ENCODE measurements at regions not wholly inside any gene's neighbourhood (a gene's known extent, or its start where the extent isn't known, plus 50 kb on each side); places are given as distances from the start of the nearest gene placed in this dataset.

DNA sequence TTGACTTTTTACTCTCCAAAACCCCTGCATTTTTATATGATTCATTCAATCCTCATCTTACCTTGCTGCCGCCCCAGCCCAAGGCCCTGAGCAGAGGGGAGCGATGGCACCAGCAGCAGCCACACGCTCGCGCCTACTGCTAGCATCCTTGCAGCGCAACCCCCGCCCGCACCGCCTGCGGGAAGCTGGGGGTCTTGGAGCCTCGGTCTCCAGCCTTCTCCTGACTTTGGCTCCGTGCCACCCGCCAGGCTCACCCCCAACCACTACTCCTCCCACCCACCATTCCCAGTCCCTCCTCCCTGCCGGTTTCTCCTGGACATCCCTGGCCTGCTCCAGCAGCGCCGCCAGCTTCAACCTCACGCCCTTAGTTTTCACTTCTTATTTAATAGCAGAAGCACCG, 76.6 kb downstream of the RPE65 start:
- no peak overlapping the region for H3K9ac ChIP-seq
- H3K4me3 ChIP-seq (IDR thresholded peaks at IDR 0.05; ENCODE audit: insufficient read depth, low read depth, low read length), result no peak overlapping the region
- TF ChIP-seq, protein P1, sequence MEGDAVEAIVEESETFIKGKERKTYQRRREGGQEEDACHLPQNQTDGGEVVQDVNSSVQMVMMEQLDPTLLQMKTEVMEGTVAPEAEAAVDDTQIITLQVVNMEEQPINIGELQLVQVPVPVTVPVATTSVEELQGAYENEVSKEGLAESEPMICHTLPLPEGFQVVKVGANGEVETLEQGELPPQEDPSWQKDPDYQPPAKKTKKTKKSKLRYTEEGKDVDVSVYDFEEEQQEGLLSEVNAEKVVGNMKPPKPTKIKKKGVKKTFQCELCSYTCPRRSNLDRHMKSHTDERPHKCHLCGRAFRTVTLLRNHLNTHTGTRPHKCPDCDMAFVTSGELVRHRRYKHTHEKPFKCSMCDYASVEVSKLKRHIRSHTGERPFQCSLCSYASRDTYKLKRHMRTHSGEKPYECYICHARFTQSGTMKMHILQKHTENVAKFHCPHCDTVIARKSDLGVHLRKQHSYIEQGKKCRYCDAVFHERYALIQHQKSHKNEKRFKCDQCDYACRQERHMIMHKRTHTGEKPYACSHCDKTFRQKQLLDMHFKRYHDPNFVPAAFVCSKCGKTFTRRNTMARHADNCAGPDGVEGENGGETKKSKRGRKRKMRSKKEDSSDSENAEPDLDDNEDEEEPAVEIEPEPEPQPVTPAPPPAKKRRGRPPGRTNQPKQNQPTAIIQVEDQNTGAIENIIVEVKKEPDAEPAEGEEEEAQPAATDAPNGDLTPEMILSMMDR (conservative IDR thresholded peaks at IDR 0.05; ENCODE audit: low read depth, low read length), result no peak
- H3K27me3 ChIP-seq (ENCODE audit: insufficient read depth, low read depth), result no peaks in the 10 kb centered on the region
- H2AFZ ChIP-seq (ENCODE audit: low read depth), result no peak overlapping the region
- no peak overlapping the region for H3K4me2 ChIP-seq
- H3K79me2 ChIP-seq (ENCODE audit: insufficient read depth, low read depth), result no peaks in the 10 kb centered on the region
- H3K27ac ChIP-seq, result no peak overlapping the region
- no peaks in the 10 kb centered on the region for H3K36me3 ChIP-seq (ENCODE audit: insufficient read depth)
- no peaks in the 10 kb centered on the region for H4K20me1 ChIP-seq (ENCODE audit: insufficient read depth)
- no peaks in the 10 kb centered on the region for H3K4me1 ChIP-seq (ENCODE audit: low read depth, poor library complexity, severe bottlenecking)

DNA sequence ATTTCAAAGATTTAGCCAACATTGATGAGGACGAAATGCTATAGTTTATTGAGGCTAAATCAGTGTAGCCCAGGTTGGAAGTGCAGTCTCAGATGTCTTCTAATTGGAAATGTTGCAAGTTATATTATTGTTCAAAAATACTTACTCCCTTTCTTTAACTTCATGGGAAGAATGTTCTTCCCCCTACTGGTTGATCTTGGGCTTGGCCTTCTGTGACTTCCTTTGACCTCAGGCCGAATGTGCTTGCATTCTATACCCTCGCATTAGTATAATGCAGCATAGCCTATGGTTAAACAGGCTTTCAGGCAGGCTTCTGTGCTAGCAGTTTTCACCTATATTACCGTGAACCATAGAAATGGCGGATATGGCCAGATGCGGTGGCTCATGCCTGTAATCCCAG, 77.3 kb downstream of the RPE65 start:
- H2AFZ ChIP-seq (ENCODE audit: low read depth), result no peak overlapping the region
- no peaks in the 10 kb centered on the region for H3K79me2 ChIP-seq (ENCODE audit: insufficient read depth, low read depth)
- H4K20me1 ChIP-seq (ENCODE audit: insufficient read depth), result no peaks in the 10 kb centered on the region
- H3K4me2 ChIP-seq, result no peak overlapping the region
- H3K36me3 ChIP-seq (ENCODE audit: insufficient read depth), result no peaks in the 10 kb centered on the region
- no peaks in the 10 kb centered on the region for H3K27me3 ChIP-seq (ENCODE audit: insufficient read depth, low read depth)
- no peak overlapping the region for H3K27ac ChIP-seq
- TF ChIP-seq, protein P1 (conservative IDR thresholded peaks at IDR 0.05; ENCODE audit: low read depth, low read length), result no peak
- H3K4me1 ChIP-seq (ENCODE audit: low read depth, poor library complexity, severe bottlenecking), result no peaks in the 10 kb centered on the region
- no peak overlapping the region for H3K9ac ChIP-seq
- no peak overlapping the region for H3K4me3 ChIP-seq (IDR thresholded peaks at IDR 0.05; ENCODE audit: insufficient read depth, low read depth, low read length)

DNA sequence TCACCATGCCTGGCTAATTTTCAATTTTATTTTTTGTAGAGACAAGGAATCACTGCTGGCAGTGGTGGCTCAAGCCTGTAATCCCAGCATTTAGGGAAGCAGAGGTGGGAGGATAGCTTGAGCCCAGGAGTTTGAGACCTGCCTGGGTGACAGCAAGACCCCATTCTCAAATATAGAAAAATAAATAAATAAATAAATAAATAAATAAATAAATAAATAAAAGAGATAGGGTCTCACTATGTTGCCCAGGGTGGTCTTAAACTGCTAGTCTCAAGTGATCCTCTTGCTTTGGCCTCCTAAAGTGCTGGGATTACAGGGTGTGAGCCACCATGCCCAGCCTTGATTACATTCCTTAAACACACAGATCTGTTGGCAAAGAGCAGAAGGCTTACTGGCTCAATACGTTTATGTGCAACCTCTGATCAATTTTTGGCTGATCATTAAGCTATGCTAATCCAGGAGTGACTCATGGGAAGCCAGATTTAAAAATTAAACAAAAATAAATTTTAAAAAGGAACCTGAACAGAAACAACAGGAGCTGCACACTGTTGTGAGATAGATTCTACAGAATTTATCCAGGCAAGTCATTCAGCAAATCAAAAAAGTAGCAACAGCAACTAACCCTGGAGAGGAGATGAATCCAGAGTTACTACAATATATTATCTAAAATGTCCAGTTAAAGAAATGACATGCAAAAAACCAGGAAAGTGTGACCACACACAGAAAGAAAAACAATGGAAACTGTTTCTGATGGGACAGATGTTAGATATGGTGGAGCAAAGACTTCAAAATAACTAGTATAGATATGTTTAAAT, 79.4 kb downstream of the RPE65 start:
- H3K36me3 ChIP-seq (ENCODE audit: insufficient read depth), result no peaks in the 10 kb centered on the region
- no peaks in the 10 kb centered on the region for H3K4me1 ChIP-seq (ENCODE audit: low read depth, poor library complexity, severe bottlenecking)
- no peaks in the 10 kb centered on the region for H4K20me1 ChIP-seq (ENCODE audit: insufficient read depth)
- H3K79me2 ChIP-seq (ENCODE audit: insufficient read depth, low read depth), result no peaks in the 10 kb centered on the region
- no peak overlapping the region for H3K4me3 ChIP-seq (IDR thresholded peaks at IDR 0.05; ENCODE audit: insufficient read depth, low read depth, low read length)
- no peak overlapping the region for H2AFZ ChIP-seq (ENCODE audit: low read depth)
- H3K4me2 ChIP-seq, result no peak overlapping the region
- H3K27me3 ChIP-seq (ENCODE audit: insufficient read depth, low read depth), result no peaks in the 10 kb centered on the region
- no peak overlapping the region for H3K27ac ChIP-seq
- H3K9ac ChIP-seq, result no peak overlapping the region
- TF ChIP-seq, protein P1 (conservative IDR thresholded peaks at IDR 0.05; ENCODE audit: low read depth, low read length), result no peak

DNA sequence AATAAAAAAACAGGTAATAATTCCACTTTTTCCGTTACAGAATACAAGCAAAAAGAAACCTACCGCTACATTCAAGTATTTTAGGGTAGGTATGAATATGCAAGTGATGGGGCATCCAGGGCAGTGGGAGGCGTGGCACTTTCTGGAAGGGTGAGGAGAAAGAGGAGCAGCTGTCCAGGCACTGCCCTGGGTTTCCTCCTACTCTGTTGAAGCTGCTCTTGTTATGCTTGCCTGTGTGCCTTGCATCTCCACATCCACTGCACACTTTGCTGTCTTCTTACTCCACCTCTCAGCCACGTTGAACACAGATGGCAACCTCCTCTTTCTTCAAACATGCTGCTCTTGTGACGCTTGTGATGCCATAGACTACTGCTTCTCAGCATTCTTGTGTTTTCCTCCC, 83.2 kb downstream of the RPE65 start:
- no peak overlapping the region for H3K4me2 ChIP-seq
- no peaks in the 10 kb centered on the region for H3K27me3 ChIP-seq (ENCODE audit: insufficient read depth, low read depth)
- no peaks in the 10 kb centered on the region for H4K20me1 ChIP-seq (ENCODE audit: insufficient read depth)
- TF ChIP-seq, protein P1 (conservative IDR thresholded peaks at IDR 0.05; ENCODE audit: low read depth, low read length), result no peak
- no peaks in the 10 kb centered on the region for H3K36me3 ChIP-seq (ENCODE audit: insufficient read depth)
- H3K4me1 ChIP-seq (ENCODE audit: low read depth, poor library complexity, severe bottlenecking), result no peaks in the 10 kb centered on the region
- H3K9ac ChIP-seq, result no peak overlapping the region
- no peak overlapping the region for H2AFZ ChIP-seq (ENCODE audit: low read depth)
- H3K4me3 ChIP-seq (IDR thresholded peaks at IDR 0.05; ENCODE audit: insufficient read depth, low read depth, low read length), result no peak overlapping the region
- H3K27ac ChIP-seq, result no peak overlapping the region
- no peaks in the 10 kb centered on the region for H3K79me2 ChIP-seq (ENCODE audit: insufficient read depth, low read depth)

Data from KMS-11 (cell line).